SK-N-SH (cell line): ENCODE measurements at regions not wholly inside any gene's neighbourhood (a gene's known extent, or its start where the extent isn't known, plus 50 kb on each side); places are given as distances from the start of the nearest gene placed in this dataset.

Source experiments
- EP300 ChIP-seq, 2 experiments: IDR thresholded peaks; 2 replicates each; pipeline versions ENCODE4 v1.4.0 to v1.6.1; 2012; ENCODE audit warnings: borderline replicate concordance in 1 of 2, low read depth in 1 of 2, low read length in 1 of 2
- EZH2phosphoT487 ChIP-seq: fragments of 200-600 bp; sonication (generic); IDR thresholded peaks from 2 replicates; pipeline ENCODE4 v1.6.1; 2017; ENCODE audit warnings: low read depth, mixed run types, mild to moderate bottlenecking, antibody characterized with exemption, moderate library complexity, borderline replicate concordance
- FOSL2 ChIP-seq: IDR thresholded peaks from 2 replicates; pipeline ENCODE4 v1.4.0; 2012; ENCODE audit warnings: low read depth, mild to moderate bottlenecking, moderate library complexity, borderline replicate concordance
- FOXM1 ChIP-seq: IDR thresholded peaks from 2 replicates; pipeline ENCODE4 v1.4.0; 2012; ENCODE audit warnings: low read depth, mild to moderate bottlenecking
- JUND ChIP-seq: IDR thresholded peaks from 2 replicates; pipeline ENCODE4 v1.4.0; 2012
- POLR2AphosphoS5 ChIP-seq: IDR thresholded peaks from 2 replicates; pipeline ENCODE4 v1.6.1; 2012; ENCODE audit warnings: low read depth, low read length
- RAD21 ChIP-seq: IDR thresholded peaks from 2 replicates; pipeline ENCODE4 v1.6.1; 2012; ENCODE audit warnings: mild to moderate bottlenecking, low read length
- RFX5 ChIP-seq: IDR thresholded peaks from 2 replicates; pipeline ENCODE4 v1.6.1; 2012; ENCODE audit warnings: mild to moderate bottlenecking, improper control_type of control experiment, low read length
- TCF12 ChIP-seq: IDR thresholded peaks from 2 replicates; pipeline ENCODE4 v1.4.0; 2012
- TF ChIP-seq, protein P1 (sequence below): IDR thresholded peaks from 2 replicates; pipeline ENCODE4 v1.4.0; 2012; ENCODE audit warnings: low read depth, borderline replicate concordance
- TF ChIP-seq, protein P2 (sequence below): fragments of 200-600 bp; sonication (generic); IDR thresholded peaks from 2 replicates; pipeline ENCODE4 v1.6.1; 2017; ENCODE audit warnings: antibody characterized with exemption, mild to moderate bottlenecking, moderate library complexity
- TF ChIP-seq, protein P3 (sequence below): IDR thresholded peaks from 2 replicates; pipeline ENCODE4 v1.4.0; 2012; ENCODE audit warnings: low read depth, borderline replicate concordance

DNA sequence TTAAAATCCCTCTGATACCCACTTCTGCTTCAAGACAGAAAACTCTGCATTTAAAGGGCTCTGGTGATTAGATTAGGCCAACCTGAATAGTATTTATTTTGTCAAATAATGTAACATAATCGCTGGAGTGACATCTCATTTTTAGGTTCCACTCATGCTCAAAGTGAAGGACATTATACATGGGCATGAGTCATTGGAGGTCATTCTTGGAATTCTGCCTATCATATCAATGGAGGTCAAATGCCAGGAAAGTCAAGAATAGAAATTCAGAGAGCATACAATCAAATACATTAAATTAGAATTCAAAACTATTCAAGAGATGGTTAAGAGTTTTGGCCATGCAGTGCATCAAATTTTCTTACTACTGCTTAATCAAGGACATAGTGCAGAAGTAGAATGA lies 50.8 kb upstream of the PRSS1 start:
- TF ChIP-seq RAD21 (no peak), JUND (no peak), FOXM1 (no peak), EZH2phosphoT487 (no peak), RFX5 (no peak), POLR2AphosphoS5 (no peak), FOSL2 (no peak), TCF12 (no peak), EP300 (IDR thresholded peaks at IDR 0.05; ENCODE audit: borderline replicate concordance in 1 of 2, low read depth in 1 of 2, low read length in 1 of 2) (no peak)
- TF ChIP-seq, protein P1, sequence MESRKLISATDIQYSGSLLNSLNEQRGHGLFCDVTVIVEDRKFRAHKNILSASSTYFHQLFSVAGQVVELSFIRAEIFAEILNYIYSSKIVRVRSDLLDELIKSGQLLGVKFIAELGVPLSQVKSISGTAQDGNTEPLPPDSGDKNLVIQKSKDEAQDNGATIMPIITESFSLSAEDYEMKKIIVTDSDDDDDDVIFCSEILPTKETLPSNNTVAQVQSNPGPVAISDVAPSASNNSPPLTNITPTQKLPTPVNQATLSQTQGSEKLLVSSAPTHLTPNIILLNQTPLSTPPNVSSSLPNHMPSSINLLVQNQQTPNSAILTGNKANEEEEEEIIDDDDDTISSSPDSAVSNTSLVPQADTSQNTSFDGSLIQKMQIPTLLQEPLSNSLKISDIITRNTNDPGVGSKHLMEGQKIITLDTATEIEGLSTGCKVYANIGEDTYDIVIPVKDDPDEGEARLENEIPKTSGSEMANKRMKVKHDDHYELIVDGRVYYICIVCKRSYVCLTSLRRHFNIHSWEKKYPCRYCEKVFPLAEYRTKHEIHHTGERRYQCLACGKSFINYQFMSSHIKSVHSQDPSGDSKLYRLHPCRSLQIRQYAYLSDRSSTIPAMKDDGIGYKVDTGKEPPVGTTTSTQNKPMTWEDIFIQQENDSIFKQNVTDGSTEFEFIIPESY = no peak
- TF ChIP-seq, protein P2, sequence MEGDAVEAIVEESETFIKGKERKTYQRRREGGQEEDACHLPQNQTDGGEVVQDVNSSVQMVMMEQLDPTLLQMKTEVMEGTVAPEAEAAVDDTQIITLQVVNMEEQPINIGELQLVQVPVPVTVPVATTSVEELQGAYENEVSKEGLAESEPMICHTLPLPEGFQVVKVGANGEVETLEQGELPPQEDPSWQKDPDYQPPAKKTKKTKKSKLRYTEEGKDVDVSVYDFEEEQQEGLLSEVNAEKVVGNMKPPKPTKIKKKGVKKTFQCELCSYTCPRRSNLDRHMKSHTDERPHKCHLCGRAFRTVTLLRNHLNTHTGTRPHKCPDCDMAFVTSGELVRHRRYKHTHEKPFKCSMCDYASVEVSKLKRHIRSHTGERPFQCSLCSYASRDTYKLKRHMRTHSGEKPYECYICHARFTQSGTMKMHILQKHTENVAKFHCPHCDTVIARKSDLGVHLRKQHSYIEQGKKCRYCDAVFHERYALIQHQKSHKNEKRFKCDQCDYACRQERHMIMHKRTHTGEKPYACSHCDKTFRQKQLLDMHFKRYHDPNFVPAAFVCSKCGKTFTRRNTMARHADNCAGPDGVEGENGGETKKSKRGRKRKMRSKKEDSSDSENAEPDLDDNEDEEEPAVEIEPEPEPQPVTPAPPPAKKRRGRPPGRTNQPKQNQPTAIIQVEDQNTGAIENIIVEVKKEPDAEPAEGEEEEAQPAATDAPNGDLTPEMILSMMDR = no peak
- TF ChIP-seq, protein P3, sequence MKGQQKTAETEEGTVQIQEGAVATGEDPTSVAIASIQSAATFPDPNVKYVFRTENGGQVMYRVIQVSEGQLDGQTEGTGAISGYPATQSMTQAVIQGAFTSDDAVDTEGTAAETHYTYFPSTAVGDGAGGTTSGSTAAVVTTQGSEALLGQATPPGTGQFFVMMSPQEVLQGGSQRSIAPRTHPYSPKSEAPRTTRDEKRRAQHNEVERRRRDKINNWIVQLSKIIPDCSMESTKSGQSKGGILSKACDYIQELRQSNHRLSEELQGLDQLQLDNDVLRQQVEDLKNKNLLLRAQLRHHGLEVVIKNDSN = no peak
